GM21737 (cell line): ENCODE measurements at regions not wholly inside any gene's neighbourhood (a gene's known extent, or its start where the extent isn't known, plus 50 kb on each side); places are given as distances from the start of the nearest gene placed in this dataset.
"Not testable (repeated sequence)": the region's sequence is repeated elsewhere in the genome, so short reads cannot be mapped to it uniquely, and the experiment has no call there.

Experiments
- ATAC-seq: cut with Tn5 transposase; IDR thresholded peaks from one replicate; pipeline ENCODE4 v1.9.1; 2021; ENCODE audit warnings: mild to moderate bottlenecking, moderate library complexity; ENCODE audit not compliant: unreplicated experiment

DNA sequence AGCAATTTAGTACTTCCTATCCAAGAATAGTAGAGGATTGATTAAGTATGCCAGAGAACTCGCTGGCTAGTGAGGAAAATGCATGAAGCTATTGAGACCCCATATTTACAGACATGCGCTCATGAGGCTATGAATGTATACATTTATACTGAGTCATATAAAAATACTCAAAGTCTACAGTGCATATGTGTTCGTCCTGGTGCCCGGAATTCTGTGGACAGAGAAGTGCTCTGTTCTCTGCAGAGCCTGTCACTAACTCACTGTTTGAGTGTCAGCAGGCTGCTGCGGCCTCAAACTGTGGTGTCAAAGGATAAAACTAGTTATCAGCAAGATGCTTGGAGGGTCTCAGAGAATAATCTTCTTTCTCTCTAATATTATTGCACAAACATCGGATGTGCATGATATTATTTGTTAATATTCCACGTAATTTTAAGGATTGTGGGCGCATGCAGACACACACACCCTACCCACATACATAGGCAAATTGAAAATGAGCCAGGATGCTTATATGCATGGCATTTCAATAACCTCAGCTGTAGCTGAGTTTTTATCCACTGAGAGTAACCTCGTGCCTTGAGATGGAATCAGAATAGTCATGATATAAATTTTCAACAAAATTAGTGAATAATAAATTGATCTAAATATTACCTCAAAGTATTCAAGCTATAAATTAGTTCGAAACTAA lies 50.0 kb upstream of the TSC22D2 start:
- ATAC-seq: no peak

GRCh38 chr3:150357140-150357539 lies 51.0 kb upstream of the TSC22D2 start:
- ATAC-seq: no peak

DNA sequence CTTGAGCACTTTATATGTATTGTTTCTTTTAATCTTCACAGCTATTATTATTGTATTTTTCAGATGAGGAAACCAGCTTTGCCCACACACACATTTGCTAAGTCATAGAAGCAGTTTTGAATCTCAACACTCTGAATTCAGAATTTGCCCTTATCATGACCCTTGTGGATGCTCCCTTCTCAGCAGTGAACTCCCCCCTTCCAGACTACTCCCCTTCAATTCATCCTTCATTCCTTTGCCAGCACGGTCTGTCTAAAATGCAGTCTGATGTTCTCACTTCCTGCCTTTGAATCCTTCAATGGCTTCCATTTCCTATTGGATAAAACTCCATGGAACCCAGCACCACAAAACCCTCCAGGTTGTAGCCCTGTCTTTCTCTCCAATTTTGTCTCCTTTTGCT lies 52.5 kb upstream of the TSC22D2 start:
- no peak for ATAC-seq

DNA sequence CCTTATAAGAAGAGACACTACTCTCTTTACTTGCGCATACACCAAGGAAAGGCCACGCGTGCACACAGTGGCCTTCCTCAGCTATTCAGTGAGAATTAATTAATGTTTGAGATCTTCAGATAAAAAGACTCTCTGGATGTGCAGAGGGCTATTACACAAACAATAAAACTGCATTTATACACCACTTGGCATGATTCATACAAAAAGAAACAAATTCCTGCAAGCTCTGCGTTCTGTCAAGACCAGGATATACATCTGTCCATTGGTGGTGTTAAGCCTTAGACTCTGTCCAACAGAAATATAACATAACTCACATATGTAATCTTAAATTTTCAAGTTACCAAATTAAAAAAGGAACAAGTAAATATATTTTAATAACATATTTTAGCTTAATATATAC lies 55.2 kb upstream of the TSC22D2 start:
- ATAC-seq: no peak

- no peak for ATAC-seq
These were observed 56.7 kb upstream of the TSC22D2 start for GRCh38 chr3:150351398-150351797.

GRCh38 chr3:150349314-150350097 lies 58.6 kb upstream of the TSC22D2 start:
- no peak for ATAC-seq

- no peak for ATAC-seq
These were observed 59.6 kb upstream of the TSC22D2 start for GRCh38 chr3:150348500-150348899.

- no peak for ATAC-seq
These were observed 60.9 kb upstream of the TSC22D2 start for GRCh38 chr3:150346981-150347863.

DNA sequence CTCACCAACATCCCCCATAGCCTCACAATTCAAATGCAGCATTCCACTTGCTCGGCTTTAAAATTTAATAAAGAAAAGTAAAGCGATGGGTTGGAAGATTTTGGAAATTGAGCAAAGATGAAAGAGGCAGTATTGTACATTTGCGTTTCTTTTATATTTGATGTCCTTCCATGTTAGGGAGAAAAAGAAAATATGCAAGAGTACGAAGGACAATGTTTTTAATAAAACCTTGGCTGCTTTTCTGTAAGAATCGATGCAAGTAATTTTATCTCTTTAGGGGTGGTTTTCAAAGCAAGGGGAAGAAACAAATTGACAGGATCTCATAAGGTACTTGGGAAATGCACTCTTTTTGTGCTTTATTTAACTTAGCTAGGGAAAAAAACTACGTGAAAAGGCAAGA lies 61.8 kb upstream of the TSC22D2 start:
- no peak for ATAC-seq

DNA sequence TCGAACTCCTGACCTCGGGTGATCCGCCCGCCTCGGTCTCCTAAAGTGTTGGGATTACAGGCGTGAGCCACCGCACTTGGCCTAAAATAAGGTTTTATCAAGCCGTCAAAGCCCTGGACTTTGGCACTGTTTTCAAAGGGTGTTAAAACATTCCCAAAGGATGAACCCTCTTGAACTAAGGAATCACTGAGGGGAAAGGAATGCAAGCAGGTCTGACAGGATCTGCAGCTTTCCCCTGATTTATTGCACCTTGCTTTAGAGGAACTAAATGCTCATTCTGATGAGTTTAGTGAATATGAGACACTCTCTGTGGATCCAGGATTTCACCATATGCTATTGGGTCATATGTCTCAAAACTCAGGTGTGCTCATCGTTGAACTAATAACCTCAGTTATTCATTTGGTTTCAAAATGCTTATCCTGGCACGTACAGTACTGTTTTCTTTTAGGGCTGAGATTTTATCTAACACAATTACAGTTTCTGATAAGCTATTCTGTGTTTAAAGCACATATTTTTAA lies 63.0 kb upstream of the TSC22D2 start:
- no peak for ATAC-seq

DNA sequence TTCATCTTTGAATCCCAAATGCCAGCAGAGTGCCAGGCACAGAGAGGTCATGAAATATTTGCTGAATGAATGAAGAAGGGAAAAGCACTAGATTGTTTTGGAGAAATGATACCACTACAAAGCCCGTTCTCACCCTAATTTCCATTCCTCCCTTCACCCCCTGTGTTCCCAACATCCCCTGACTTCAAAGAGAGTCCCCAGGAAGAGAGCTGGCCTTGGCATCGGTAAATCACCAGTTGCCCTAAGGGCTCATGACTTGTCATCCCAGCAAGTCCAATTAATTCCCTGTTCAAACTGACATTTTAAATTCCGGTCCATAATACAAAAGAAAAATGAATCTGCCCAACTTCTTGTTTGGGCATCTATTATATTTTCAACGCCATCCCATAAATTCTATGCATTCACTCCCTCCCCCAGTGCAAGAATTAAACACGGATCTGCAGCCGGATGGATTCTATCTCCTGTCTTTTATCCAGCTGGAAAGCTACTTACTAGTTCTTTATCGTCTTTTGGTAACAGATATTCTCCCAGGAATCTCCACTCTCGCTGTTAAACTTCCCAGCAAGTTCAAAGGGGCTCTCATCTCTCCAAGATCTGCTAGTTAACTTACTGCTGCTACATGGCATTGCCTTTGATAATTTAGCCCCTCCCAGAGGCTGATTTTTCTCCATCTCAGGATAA lies 63.9 kb upstream of the TSC22D2 start:
- ATAC-seq: no peak

DNA sequence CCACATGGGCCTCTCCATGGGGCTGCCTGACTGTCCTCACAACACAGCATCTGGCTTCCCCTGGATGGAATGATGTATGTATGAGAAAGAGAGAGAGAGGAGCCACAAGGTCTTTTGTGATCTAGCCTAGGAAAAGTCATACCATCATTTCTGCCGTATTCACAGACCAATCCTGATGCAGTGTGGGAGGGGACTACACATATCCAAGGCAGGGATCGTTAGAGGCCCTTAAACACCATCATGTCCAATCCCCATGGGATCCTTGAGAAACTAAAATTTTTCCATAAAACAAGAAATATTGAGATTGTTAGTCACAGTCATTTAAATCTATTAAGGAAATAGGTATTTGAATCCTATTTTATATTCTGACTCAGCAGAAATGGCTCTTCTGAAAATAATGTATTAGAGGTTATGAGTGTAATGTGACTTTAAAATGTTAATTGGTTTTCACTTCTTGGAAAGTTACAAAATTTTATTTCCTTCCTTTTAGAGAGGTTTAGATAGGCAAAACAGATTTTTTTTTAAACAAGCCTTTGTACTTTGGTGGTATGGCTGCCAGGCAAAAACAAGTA lies 65.1 kb upstream of the TSC22D2 start:
- no peak for ATAC-seq

GRCh38 chr3:150341891-150342290 lies 66.2 kb upstream of the TSC22D2 start:
- ATAC-seq: no peak

- not testable (repeated sequence) for ATAC-seq
These were observed 71.7 kb upstream of the TSC22D2 start for GRCh38 chr3:150336363-150336762.

DNA sequence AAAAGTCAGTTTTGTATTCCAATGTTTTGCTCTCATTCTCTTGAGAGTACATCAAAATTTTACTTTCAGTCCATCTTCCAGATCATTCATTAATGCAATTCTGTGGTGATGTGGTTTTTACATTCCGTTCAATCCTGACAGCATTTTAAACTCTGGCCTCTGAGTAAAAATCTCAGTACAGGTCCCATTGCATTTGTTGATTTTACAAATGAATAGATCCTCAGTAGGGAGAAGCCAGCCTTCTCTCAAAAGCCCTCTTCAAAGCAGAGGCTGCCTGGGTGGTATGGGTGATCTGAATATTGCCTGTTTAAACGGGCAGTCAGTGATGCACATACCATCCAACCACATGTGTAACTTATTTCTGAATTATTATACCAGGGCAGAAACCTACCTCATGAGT lies 72.5 kb upstream of the TSC22D2 start:
- ATAC-seq: no peak

- no peak for ATAC-seq
These were observed 73.1 kb upstream of the TSC22D2 start for GRCh38 chr3:150334974-150335373.

DNA sequence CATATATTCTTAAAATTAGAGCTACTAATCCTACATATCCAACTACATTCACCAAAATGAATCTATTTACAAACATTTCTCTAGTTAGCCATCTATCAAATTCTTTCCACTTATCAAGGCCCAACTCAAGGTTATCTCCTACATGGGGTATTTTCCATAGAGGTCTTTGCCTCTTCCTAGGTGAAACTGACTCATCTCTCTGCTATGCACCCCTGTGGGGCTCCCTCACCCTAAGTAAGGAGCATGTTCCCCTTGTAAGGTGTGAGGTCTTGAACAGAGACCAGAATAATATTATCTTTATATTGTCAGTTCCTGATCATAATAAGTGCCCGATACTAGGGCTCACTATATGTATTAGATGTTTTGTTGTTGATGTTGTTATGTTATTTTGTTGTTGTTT lies 74.6 kb upstream of the TSC22D2 start:
- ATAC-seq: no peak

GRCh38 chr3:150331978-150332568 lies 76.0 kb upstream of the TSC22D2 start:
- no peak for ATAC-seq

GRCh38 chr3:150330872-150331271 lies 77.2 kb upstream of the TSC22D2 start:
- no peak for ATAC-seq

- no peak for ATAC-seq
These were observed 77.9 kb upstream of the TSC22D2 start for GRCh38 chr3:150330174-150330573.
